ENCODE measurements at regions not wholly inside any gene's neighbourhood (a gene's known extent, or its start where the extent isn't known, plus 50 kb on each side); places are given as distances from the start of the nearest gene placed in this dataset.

DNA sequence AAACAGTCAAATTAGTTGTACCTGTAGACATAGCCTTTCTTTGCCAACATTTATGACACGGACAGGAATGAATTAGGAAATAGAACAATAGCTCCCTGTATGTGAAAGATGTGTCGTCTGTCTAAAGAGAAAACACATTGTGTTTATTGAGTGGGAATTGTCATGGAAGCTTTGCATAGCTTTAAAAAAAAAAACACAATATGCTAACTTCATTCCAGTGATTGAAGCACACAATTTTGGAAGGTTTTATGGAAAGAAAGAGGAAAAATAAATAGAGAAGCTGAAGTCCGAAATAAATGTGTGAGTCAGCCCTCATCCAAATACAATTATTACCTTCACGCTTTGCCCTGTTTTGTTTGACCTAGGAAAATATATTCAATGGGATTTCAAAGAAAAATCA is 1095.7 kb downstream of the TSN start:
- Mint-ChIP-seq H3K9me3 (ENCODE audit: unreplicated experiment) (peaks cover 18% of the 10 kb centered on the region), H3K27ac (ENCODE audit: unreplicated experiment) (no peak overlapping the region), H3K27me3 (ENCODE audit: insufficient read depth, unreplicated experiment) (no peaks in the 10 kb centered on the region), H3K4me1 (ENCODE audit: low read depth, unreplicated experiment) (no peaks in the 10 kb centered on the region), H3K4me3 (ENCODE audit: unreplicated experiment) (no peak overlapping the region), H3K36me3 (ENCODE audit: insufficient read depth, unreplicated experiment) (no peaks in the 10 kb centered on the region)
- intact Hi-C loops (cut with micrococcal nuclease; ENCODE audit: unreplicated experiment): no loop called here
- POLR2A ChIA-PET: no interaction called here
- TF ChIP-seq, protein P1, sequence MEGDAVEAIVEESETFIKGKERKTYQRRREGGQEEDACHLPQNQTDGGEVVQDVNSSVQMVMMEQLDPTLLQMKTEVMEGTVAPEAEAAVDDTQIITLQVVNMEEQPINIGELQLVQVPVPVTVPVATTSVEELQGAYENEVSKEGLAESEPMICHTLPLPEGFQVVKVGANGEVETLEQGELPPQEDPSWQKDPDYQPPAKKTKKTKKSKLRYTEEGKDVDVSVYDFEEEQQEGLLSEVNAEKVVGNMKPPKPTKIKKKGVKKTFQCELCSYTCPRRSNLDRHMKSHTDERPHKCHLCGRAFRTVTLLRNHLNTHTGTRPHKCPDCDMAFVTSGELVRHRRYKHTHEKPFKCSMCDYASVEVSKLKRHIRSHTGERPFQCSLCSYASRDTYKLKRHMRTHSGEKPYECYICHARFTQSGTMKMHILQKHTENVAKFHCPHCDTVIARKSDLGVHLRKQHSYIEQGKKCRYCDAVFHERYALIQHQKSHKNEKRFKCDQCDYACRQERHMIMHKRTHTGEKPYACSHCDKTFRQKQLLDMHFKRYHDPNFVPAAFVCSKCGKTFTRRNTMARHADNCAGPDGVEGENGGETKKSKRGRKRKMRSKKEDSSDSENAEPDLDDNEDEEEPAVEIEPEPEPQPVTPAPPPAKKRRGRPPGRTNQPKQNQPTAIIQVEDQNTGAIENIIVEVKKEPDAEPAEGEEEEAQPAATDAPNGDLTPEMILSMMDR (IDR thresholded peaks at IDR 0.05; ENCODE audit: insufficient read depth in 1 of 2, low read depth in 1 of 2, low read length in 1 of 2, severe bottlenecking in 1 of 2, unreplicated experiment in 1 of 2): no peak
- CTCF ChIA-PET: no interaction called here
- no peaks in the 10 kb centered on the region for H3K4me1 ChIP-seq
- no peaks in the 10 kb centered on the region for H3K9me3 ChIP-seq
- H3K27me3 ChIP-seq (replicated peaks; ENCODE audit: control insufficient read depth, insufficient read depth, low read length): no peaks in the 10 kb centered on the region
- H3K36me3 ChIP-seq (ENCODE audit: control insufficient read depth, insufficient read depth, low read length): no peaks in the 10 kb centered on the region
- no TSS peak for BruUV-seq (replicated peaks)
- no peak overlapping the region for H3K4me3 ChIP-seq (ENCODE audit: low read depth, low read length)
- no peak for DNase-seq

DNA sequence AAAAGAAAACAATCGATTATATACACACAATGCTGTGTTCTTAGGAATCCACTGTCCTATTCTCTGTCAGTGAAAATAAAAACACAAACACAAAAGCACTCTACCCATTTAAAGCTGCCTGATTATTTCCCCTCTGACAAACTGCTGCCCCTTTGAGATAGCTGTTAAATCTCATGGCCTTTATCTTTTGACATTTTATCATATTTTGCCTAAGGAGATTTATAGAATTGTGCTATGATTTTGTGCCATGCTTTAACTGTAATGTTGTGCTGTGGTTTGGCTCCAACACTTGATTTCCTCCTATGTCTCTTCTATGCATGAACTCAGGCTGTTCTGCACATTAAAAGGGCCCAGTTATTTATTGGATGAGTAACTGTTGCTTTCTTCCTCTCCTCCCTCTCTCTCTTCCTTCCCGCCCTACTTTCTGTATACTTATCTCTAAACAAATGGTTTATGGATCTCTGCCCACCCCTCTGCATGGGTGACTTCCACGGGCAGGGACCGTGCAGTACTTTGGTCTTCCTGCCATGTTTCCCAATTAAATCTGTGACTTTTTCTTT is 1096.6 kb downstream of the TSN start:
- no peaks in the 10 kb centered on the region for H3K4me1 ChIP-seq
- H3K4me3 ChIP-seq (ENCODE audit: low read depth, low read length): no peak overlapping the region
- Mint-ChIP-seq H3K36me3 (ENCODE audit: insufficient read depth, unreplicated experiment) (no peaks in the 10 kb centered on the region), H3K4me1 (ENCODE audit: low read depth, unreplicated experiment) (no peaks in the 10 kb centered on the region), H3K27me3 (ENCODE audit: insufficient read depth, unreplicated experiment) (no peaks in the 10 kb centered on the region), H3K4me3 (ENCODE audit: unreplicated experiment) (no peak overlapping the region), H3K27ac (ENCODE audit: unreplicated experiment) (no peak overlapping the region), H3K9me3 (ENCODE audit: unreplicated experiment) (peaks cover 18% of the 10 kb centered on the region)
- ChIA-PET POLR2A (no interaction called here), CTCF (no interaction called here)
- no TSS peak for BruUV-seq (replicated peaks)
- TF ChIP-seq, protein P1 (IDR thresholded peaks at IDR 0.05; ENCODE audit: insufficient read depth in 1 of 2, low read depth in 1 of 2, low read length in 1 of 2, severe bottlenecking in 1 of 2, unreplicated experiment in 1 of 2): no peak
- no peak for DNase-seq
- H3K36me3 ChIP-seq (ENCODE audit: control insufficient read depth, insufficient read depth, low read length): no peaks in the 10 kb centered on the region
- intact Hi-C loops (cut with micrococcal nuclease; ENCODE audit: unreplicated experiment): no loop called here
- no peaks in the 10 kb centered on the region for H3K27me3 ChIP-seq (replicated peaks; ENCODE audit: control insufficient read depth, insufficient read depth, low read length)
- no peaks in the 10 kb centered on the region for H3K9me3 ChIP-seq

DNA sequence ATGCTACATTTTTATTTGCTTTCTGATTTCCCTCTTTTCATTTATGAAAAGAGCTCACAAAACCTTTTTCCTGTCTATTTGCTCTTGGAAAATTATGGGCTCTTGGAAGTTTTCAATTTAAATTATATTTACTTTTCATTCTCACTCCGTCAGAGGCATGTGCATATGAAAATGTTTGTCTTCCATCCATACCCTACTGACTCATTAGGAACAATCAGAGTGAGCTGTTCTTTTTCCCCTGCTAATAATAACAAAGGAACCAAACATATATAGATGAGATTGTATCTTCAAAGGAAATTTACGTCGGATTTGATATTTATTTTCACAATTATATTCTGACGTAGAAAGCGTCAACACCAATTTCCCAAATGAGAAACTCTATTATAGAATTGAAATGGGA is 1101.2 kb downstream of the TSN start:
- Mint-ChIP-seq H3K36me3 (ENCODE audit: insufficient read depth, unreplicated experiment) (no peaks in the 10 kb centered on the region), H3K4me3 (ENCODE audit: unreplicated experiment) (no peak overlapping the region), H3K27me3 (ENCODE audit: insufficient read depth, unreplicated experiment) (peaks cover 4% of the 10 kb centered on the region), H3K9me3 (ENCODE audit: unreplicated experiment) (peaks cover 31% of the 10 kb centered on the region), H3K4me1 (ENCODE audit: low read depth, unreplicated experiment) (no peaks in the 10 kb centered on the region), H3K27ac (ENCODE audit: unreplicated experiment) (no peak overlapping the region)
- POLR2A ChIA-PET: no interaction called here
- TF ChIP-seq, protein P1 (IDR thresholded peaks at IDR 0.05; ENCODE audit: insufficient read depth in 1 of 2, low read depth in 1 of 2, low read length in 1 of 2, severe bottlenecking in 1 of 2, unreplicated experiment in 1 of 2): no peak
- no TSS peak for BruUV-seq (replicated peaks)
- CTCF ChIA-PET: no interaction called here
- Histone ChIP-seq H3K4me3 (ENCODE audit: low read depth, low read length) (no peak overlapping the region), H3K36me3 (ENCODE audit: control insufficient read depth, insufficient read depth, low read length) (no peaks in the 10 kb centered on the region), H3K27me3 (replicated peaks; ENCODE audit: control insufficient read depth, insufficient read depth, low read length) (no peaks in the 10 kb centered on the region), H3K9me3 (no peaks in the 10 kb centered on the region), H3K4me1 (no peaks in the 10 kb centered on the region)
- intact Hi-C loops (cut with micrococcal nuclease; ENCODE audit: unreplicated experiment): no loop called here
- DNase-seq: no peak
